SK-N-MC (cell line): ENCODE measurements at regions not wholly inside any gene's neighbourhood (a gene's known extent, or its start where the extent isn't known, plus 50 kb on each side); places are given as distances from the start of the nearest gene placed in this dataset.

Experiments
- EZH2 ChIP-seq: fragments of 200-600 bp; sonication (generic); IDR thresholded peaks from one replicate; pipeline ENCODE4 v1.6.1; 2017; ENCODE audit warnings: antibody characterized with exemption
- FOXP2 ChIP-seq: optimal IDR thresholded peaks from 2 replicates; pipeline ENCODE3; 2011; ENCODE audit warnings: mild to moderate bottlenecking, moderate library complexity; ENCODE audit not compliant: insufficient read depth; ENCODE audit errors: extremely low read length, control extremely low read depth
- POLR2AphosphoS5 ChIP-seq: IDR thresholded peaks from 2 replicates; pipeline ENCODE4 v1.6.1; 2012; ENCODE audit warnings: mild to moderate bottlenecking, low read depth, low read length, borderline replicate concordance

- TF ChIP-seq EZH2 (no peak), POLR2AphosphoS5 (no peak), FOXP2 (no peak)
Observed at GRCh38 chr19:28941833-28942232, 271.1 kb downstream of the UQCRFS1 start.
